Left lung (tissue), 4 donors: ENCODE measurements at regions not wholly inside any gene's neighbourhood (a gene's known extent, or its start where the extent isn't known, plus 50 kb on each side); places are given as distances from the start of the nearest gene placed in this dataset.

Experiments
- ATAC-seq: fragments of 200-7000 bp; cut with Tn5 transposase; one replicate; pipeline ENCODE4 v1.9.1; 2020; ENCODE audit warnings: moderate library complexity
- DNase-seq, 4 donors: peaks; one replicate each; pipeline ENCODE4 v3.0.0-alpha.2; 2013 to 2020
- H3K27ac ChIP-seq, 2 donors: fragments of 200-600 bp; sonication (generic) in 1 of 2; one replicate each; pipeline versions ENCODE4 v1.5.0 to v1.8.0; 2020 to 2021
- H3K27me3 ChIP-seq, 2 donors: fragments of 200-600 bp; sonication (generic) in 1 of 2; one replicate each; pipeline versions ENCODE4 v1.5.0 to v1.8.0; 2020 to 2021
- H3K36me3 ChIP-seq, 2 donors: fragments of 200-600 bp; sonication (generic) in 1 of 2; one replicate each; pipeline versions ENCODE4 v1.5.0 to v1.8.0; 2020 to 2021
- H3K4me1 ChIP-seq, 2 donors: fragments of 200-600 bp; one replicate each; pipeline ENCODE4 v1.8.0; 2021
- H3K4me3 ChIP-seq, 2 donors: fragments of 200-600 bp; sonication (generic) in 1 of 2; one replicate each; pipeline versions ENCODE4 v1.5.0 to v1.8.0; 2020 to 2021; ENCODE audit warnings: mild to moderate bottlenecking in 1 of 2
- H3K9me3 ChIP-seq, 2 donors: fragments of 200-600 bp; sonication (generic) in 1 of 2; one replicate each; pipeline versions ENCODE4 v1.5.0 to v1.8.0; 2020 to 2021
- CTCF ChIP-seq, 2 donors: fragments of 200-600 bp; sonication (generic) in 1 of 2; IDR thresholded peaks; one replicate each; pipeline versions ENCODE4 v1.5.0 to v1.8.0; 2021; ENCODE audit warnings: antibody characterized with exemption in 2 of 2
- intact Hi-C, 2 donors: fragments of 100-400 bp; cut with DNase I; formaldehyde crosslinking; loops; one replicate each; pipeline versions ENCODE4 v1.11.2 to v1.14.2; 2022
- donor health status: DM: no; HTN: yes; CAD: no.
- donor health status: DM: no; HTN: no; CAD: no.

GRCh38 chr1:87263785-87264184 is 64.9 kb upstream of the LMO4 start:
- Histone ChIP-seq H3K27me3 (no peaks in the 10 kb centered on the region), H3K4me3 (no peak overlapping the region), H3K27ac (no peak overlapping the region), H3K9me3 (no peaks in the 10 kb centered on the region), H3K4me1 (no peaks in the 10 kb centered on the region), H3K36me3 (no peaks in the 10 kb centered on the region)
- TF ChIP-seq CTCF (IDR thresholded peaks at IDR 0.05), result no peak
- intact Hi-C loops, result no loop called here
- ATAC-seq (no peak), DNase-seq (no peak)

GRCh38 chr1:87264976-87265375 is 63.7 kb upstream of the LMO4 start:
- intact Hi-C loops, result no loop called here
- H3K36me3 ChIP-seq, result no peaks in the 10 kb centered on the region
- ATAC-seq (no peak), DNase-seq (no peak)
- no peaks in the 10 kb centered on the region for H3K4me1 ChIP-seq
- H3K9me3 ChIP-seq, result no peaks in the 10 kb centered on the region
- no peaks in the 10 kb centered on the region for H3K27me3 ChIP-seq
- TF ChIP-seq CTCF (IDR thresholded peaks at IDR 0.05), result no peak
- no peak overlapping the region for H3K27ac ChIP-seq
- H3K4me3 ChIP-seq, result no peak overlapping the region

DNA sequence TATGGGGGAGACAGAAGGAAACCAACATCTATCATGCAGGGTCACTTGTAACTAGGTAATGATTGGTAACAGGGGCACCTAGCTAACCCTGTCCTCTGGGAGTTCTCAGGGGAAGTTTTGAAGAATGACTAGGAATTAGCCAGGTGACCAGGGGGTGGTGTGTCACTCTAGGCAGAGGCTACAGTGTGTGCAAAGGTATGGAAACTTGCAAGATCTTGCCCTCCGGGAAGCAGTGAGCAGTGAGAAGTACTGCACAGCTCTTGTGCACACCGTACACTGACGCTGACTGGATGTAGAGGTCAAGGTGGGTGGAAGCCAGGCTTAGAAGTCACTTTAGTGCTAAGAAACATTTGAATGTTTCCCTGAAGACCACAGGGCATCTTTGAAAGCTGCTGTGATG is 62.9 kb upstream of the LMO4 start:
- H3K36me3 ChIP-seq, result no peaks in the 10 kb centered on the region
- no peaks in the 10 kb centered on the region for H3K9me3 ChIP-seq
- ATAC-seq, result no peak
- intact Hi-C loops, result no loop called here
- H3K27me3 ChIP-seq, result no peaks in the 10 kb centered on the region
- no peak overlapping the region for H3K27ac ChIP-seq
- H3K4me3 ChIP-seq, result no peak overlapping the region
- TF ChIP-seq CTCF (IDR thresholded peaks at IDR 0.05), result no peak
- DNase-seq, result no peak
- H3K4me1 ChIP-seq, result no peaks in the 10 kb centered on the region

GRCh38 chr1:87268111-87268510 is 60.6 kb upstream of the LMO4 start:
- TF ChIP-seq CTCF (IDR thresholded peaks at IDR 0.05), result no peak
- intact Hi-C loops, result no loop called here
- H3K4me1 ChIP-seq, result no peaks in the 10 kb centered on the region

GRCh38 chr1:87269921-87270320 is 58.8 kb upstream of the LMO4 start:
- H3K9me3 ChIP-seq, result no peaks in the 10 kb centered on the region
- H3K4me1 ChIP-seq, result no peaks in the 10 kb centered on the region
- ATAC-seq, result no peak
- intact Hi-C loops, result no loop called here
- no peaks in the 10 kb centered on the region for H3K36me3 ChIP-seq
- DNase-seq, result no peak
- H3K27me3 ChIP-seq, result no peaks in the 10 kb centered on the region
- H3K27ac ChIP-seq, result no peak overlapping the region
- H3K4me3 ChIP-seq, result no peak overlapping the region
- TF ChIP-seq CTCF (IDR thresholded peaks at IDR 0.05), result no peak

More at GRCh38 chr1:87268111-87268510, 60.6 kb upstream of the LMO4 start:
- Histone ChIP-seq H3K27me3 (no peaks in the 10 kb centered on the region), H3K9me3 (no peaks in the 10 kb centered on the region), H3K4me3 (no peak overlapping the region), H3K27ac (no peak overlapping the region), H3K36me3 (no peaks in the 10 kb centered on the region)
- DNase-seq, result no peak
- no peak for ATAC-seq
